Memory B cell (primary cell): ENCODE measurements at regions not wholly inside any gene's neighbourhood (a gene's known extent, or its start where the extent isn't known, plus 50 kb on each side); places are given as distances from the start of the nearest gene placed in this dataset.

Experiments
- ATAC-seq: fragments of 150-1000 bp; cut with Tn5 transposase; 2 replicates; pipeline ENCODE4 v1.10.0; 2021; ENCODE audit warnings: low read depth, mild to moderate bottlenecking, moderate library complexity
- DNase-seq, 2 donors: peaks; one replicate each; pipeline ENCODE4 v3.0.0; 2022; ENCODE audit warnings: low spot score in 2 of 2
- H3K27ac Mint-ChIP-seq: one replicate; pipeline ENCODE4 v1.8.0; 2022; ENCODE audit warnings: mild to moderate bottlenecking, moderate library complexity, mixed read lengths
- H3K27me3 Mint-ChIP-seq: one replicate; pipeline ENCODE4 v1.8.0; 2022; ENCODE audit warnings: mixed read lengths
- H3K36me3 Mint-ChIP-seq: one replicate; pipeline ENCODE4 v1.8.0; 2022; ENCODE audit warnings: mild to moderate bottlenecking, mixed read lengths
- H3K4me1 Mint-ChIP-seq: one replicate; pipeline ENCODE4 v1.8.0; 2022; ENCODE audit warnings: mixed read lengths
- H3K4me3 Mint-ChIP-seq: one replicate; pipeline ENCODE4 v1.8.0; 2022; ENCODE audit warnings: mild to moderate bottlenecking, moderate library complexity, mixed read lengths
- H3K9me3 Mint-ChIP-seq: one replicate; pipeline ENCODE4 v1.8.0; 2022; ENCODE audit warnings: mixed read lengths

- Mint-ChIP-seq H3K4me1 (no peaks in the 10 kb centered on the region), H3K4me3 (no peak overlapping the region), H3K27me3 (peaks cover 58% of the 10 kb centered on the region), H3K27ac (no peak overlapping the region), H3K9me3 (peaks cover 55% of the 10 kb centered on the region), H3K36me3 (peaks cover 2% of the 10 kb centered on the region)
- no peak for ATAC-seq
- DNase-seq: no peak
Measured at GRCh38 chr3:13709706-13710105, 160.8 kb downstream of the FBLN2 start.

- no peak overlapping the region for H3K27ac Mint-ChIP-seq
- peaks cover 56% of the 10 kb centered on the region for H3K9me3 Mint-ChIP-seq
- ATAC-seq: no peak
- no peak overlapping the region for H3K4me3 Mint-ChIP-seq
- H3K36me3 Mint-ChIP-seq: peaks cover 2% of the 10 kb centered on the region
- peak in 1 of 2 donors; percentile 6 for DNase-seq
- H3K4me1 Mint-ChIP-seq: no peaks in the 10 kb centered on the region
- H3K27me3 Mint-ChIP-seq: peaks cover 61% of the 10 kb centered on the region
Measured at GRCh38 chr3:13708871-13709595, 160.1 kb downstream of the FBLN2 start.

GRCh38 chr3:13708301-13708700 lies 159.4 kb downstream of the FBLN2 start:
- H3K27ac Mint-ChIP-seq: no peak overlapping the region
- peaks cover 54% of the 10 kb centered on the region for H3K9me3 Mint-ChIP-seq
- peaks cover 2% of the 10 kb centered on the region for H3K36me3 Mint-ChIP-seq
- H3K4me1 Mint-ChIP-seq: no peaks in the 10 kb centered on the region
- H3K4me3 Mint-ChIP-seq: no peak overlapping the region
- DNase-seq: peak in 1 of 2 donors; percentile 6
- H3K27me3 Mint-ChIP-seq: peaks cover 60% of the 10 kb centered on the region
- no peak for ATAC-seq

- ATAC-seq: no peak
- Mint-ChIP-seq H3K27ac (no peak overlapping the region), H3K4me1 (no peaks in the 10 kb centered on the region), H3K9me3 (peaks cover 51% of the 10 kb centered on the region), H3K36me3 (peaks cover 2% of the 10 kb centered on the region), H3K4me3 (no peak overlapping the region), H3K27me3 (peaks cover 65% of the 10 kb centered on the region)
- peak in 1 of 2 donors; percentile 1 for DNase-seq
Measured at GRCh38 chr3:13707456-13707855, 158.5 kb downstream of the FBLN2 start.

- no peak overlapping the region for H3K4me3 Mint-ChIP-seq
- H3K9me3 Mint-ChIP-seq: peaks cover 55% of the 10 kb centered on the region
- peaks cover 2% of the 10 kb centered on the region for H3K36me3 Mint-ChIP-seq
- H3K4me1 Mint-ChIP-seq: no peaks in the 10 kb centered on the region
- DNase-seq (peak in 1 of 2 donors; percentile 5), ATAC-seq (no peak)
- H3K27me3 Mint-ChIP-seq: peaks cover 67% of the 10 kb centered on the region
- no peak overlapping the region for H3K27ac Mint-ChIP-seq
Measured at GRCh38 chr3:13706886-13707285, 158.0 kb downstream of the FBLN2 start.

- no peak overlapping the region for H3K27ac Mint-ChIP-seq
- H3K9me3 Mint-ChIP-seq: peaks cover 55% of the 10 kb centered on the region
Measured at GRCh38 chr3:13706451-13706850, 157.5 kb downstream of the FBLN2 start.

GRCh38 chr3:13705702-13706280 lies 156.9 kb downstream of the FBLN2 start:
- H3K4me1 Mint-ChIP-seq: no peaks in the 10 kb centered on the region
- no peak overlapping the region for H3K4me3 Mint-ChIP-seq
- peaks cover 48% of the 10 kb centered on the region for H3K9me3 Mint-ChIP-seq
- H3K27ac Mint-ChIP-seq: no peak overlapping the region
- DNase-seq (peak in 1 of 2 donors; percentile 9), ATAC-seq (no peak)
- peaks cover 62% of the 10 kb centered on the region for H3K27me3 Mint-ChIP-seq
- H3K36me3 Mint-ChIP-seq: peaks cover 2% of the 10 kb centered on the region

More at GRCh38 chr3:13706451-13706850, 157.5 kb downstream of the FBLN2 start:
- peaks cover 67% of the 10 kb centered on the region for H3K27me3 Mint-ChIP-seq
- no peaks in the 10 kb centered on the region for H3K4me1 Mint-ChIP-seq
- DNase-seq (peak in 1 of 2 donors; percentile 2), ATAC-seq (no peak)
- no peak overlapping the region for H3K4me3 Mint-ChIP-seq
- H3K36me3 Mint-ChIP-seq: peaks cover 2% of the 10 kb centered on the region

- no peaks in the 10 kb centered on the region for H3K4me1 Mint-ChIP-seq
- H3K9me3 Mint-ChIP-seq: peaks cover 43% of the 10 kb centered on the region
- H3K4me3 Mint-ChIP-seq: no peak overlapping the region
- no peak for ATAC-seq
- peaks cover 61% of the 10 kb centered on the region for H3K27me3 Mint-ChIP-seq
- H3K27ac Mint-ChIP-seq: no peak overlapping the region
- peaks cover 2% of the 10 kb centered on the region for H3K36me3 Mint-ChIP-seq
- no peak for DNase-seq
Measured at GRCh38 chr3:13705051-13705450, 156.1 kb downstream of the FBLN2 start.

- DNase-seq (no peak), ATAC-seq (no peak)
- H3K9me3 Mint-ChIP-seq: peaks cover 41% of the 10 kb centered on the region
- no peaks in the 10 kb centered on the region for H3K4me1 Mint-ChIP-seq
- H3K27me3 Mint-ChIP-seq: peaks cover 58% of the 10 kb centered on the region
- no peak overlapping the region for H3K4me3 Mint-ChIP-seq
- H3K36me3 Mint-ChIP-seq: peaks cover 2% of the 10 kb centered on the region
- no peak overlapping the region for H3K27ac Mint-ChIP-seq
Measured at GRCh38 chr3:13704174-13704573, 155.2 kb downstream of the FBLN2 start.

- Mint-ChIP-seq H3K27me3 (peaks cover 58% of the 10 kb centered on the region), H3K9me3 (peaks cover 33% of the 10 kb centered on the region)
- no peak for ATAC-seq
Measured at GRCh38 chr3:13703071-13703470, 154.1 kb downstream of the FBLN2 start.

GRCh38 chr3:13702286-13702685 lies 153.4 kb downstream of the FBLN2 start:
- no peak overlapping the region for H3K27ac Mint-ChIP-seq

More at GRCh38 chr3:13703071-13703470, 154.1 kb downstream of the FBLN2 start:
- Mint-ChIP-seq H3K27ac (no peak overlapping the region), H3K36me3 (peaks cover 2% of the 10 kb centered on the region), H3K4me1 (no peaks in the 10 kb centered on the region), H3K4me3 (no peak overlapping the region)
- DNase-seq: no peak

GRCh38 chr3:13700889-13701288 lies 152.0 kb downstream of the FBLN2 start:
- DNase-seq: no peak
- Mint-ChIP-seq H3K36me3 (no peaks in the 10 kb centered on the region), H3K4me3 (no peak overlapping the region), H3K27me3 (peaks cover 40% of the 10 kb centered on the region), H3K4me1 (no peaks in the 10 kb centered on the region), H3K27ac (no peak overlapping the region), H3K9me3 (peaks cover 23% of the 10 kb centered on the region)
- no peak for ATAC-seq

More at GRCh38 chr3:13702286-13702685, 153.4 kb downstream of the FBLN2 start:
- peaks cover 2% of the 10 kb centered on the region for H3K36me3 Mint-ChIP-seq
- DNase-seq: no peak
- no peak for ATAC-seq
- peaks cover 50% of the 10 kb centered on the region for H3K27me3 Mint-ChIP-seq
- H3K9me3 Mint-ChIP-seq: peaks cover 25% of the 10 kb centered on the region
- H3K4me3 Mint-ChIP-seq: no peak overlapping the region
- no peaks in the 10 kb centered on the region for H3K4me1 Mint-ChIP-seq

- no peak for ATAC-seq
- no peaks in the 10 kb centered on the region for H3K4me1 Mint-ChIP-seq
Measured at GRCh38 chr3:13700362-13700761, 151.4 kb downstream of the FBLN2 start.

GRCh38 chr3:13696699-13697098 lies 147.8 kb downstream of the FBLN2 start:
- DNase-seq: no peak
- H3K9me3 Mint-ChIP-seq: peaks cover 4% of the 10 kb centered on the region
- no peak for ATAC-seq
- H3K4me3 Mint-ChIP-seq: no peak overlapping the region
- H3K36me3 Mint-ChIP-seq: no peaks in the 10 kb centered on the region
- H3K27me3 Mint-ChIP-seq: peaks cover 23% of the 10 kb centered on the region
- no peak overlapping the region for H3K27ac Mint-ChIP-seq
- no peaks in the 10 kb centered on the region for H3K4me1 Mint-ChIP-seq

More at GRCh38 chr3:13700362-13700761, 151.4 kb downstream of the FBLN2 start:
- Mint-ChIP-seq H3K27ac (no peak overlapping the region), H3K27me3 (peaks cover 35% of the 10 kb centered on the region), H3K36me3 (no peaks in the 10 kb centered on the region), H3K4me3 (no peak overlapping the region), H3K9me3 (peaks cover 19% of the 10 kb centered on the region)
- no peak for DNase-seq
